ENCODE measurements at regions not wholly inside any gene's neighbourhood (a gene's known extent, or its start where the extent isn't known, plus 50 kb on each side); places are given as distances from the start of the nearest gene placed in this dataset.

DNA sequence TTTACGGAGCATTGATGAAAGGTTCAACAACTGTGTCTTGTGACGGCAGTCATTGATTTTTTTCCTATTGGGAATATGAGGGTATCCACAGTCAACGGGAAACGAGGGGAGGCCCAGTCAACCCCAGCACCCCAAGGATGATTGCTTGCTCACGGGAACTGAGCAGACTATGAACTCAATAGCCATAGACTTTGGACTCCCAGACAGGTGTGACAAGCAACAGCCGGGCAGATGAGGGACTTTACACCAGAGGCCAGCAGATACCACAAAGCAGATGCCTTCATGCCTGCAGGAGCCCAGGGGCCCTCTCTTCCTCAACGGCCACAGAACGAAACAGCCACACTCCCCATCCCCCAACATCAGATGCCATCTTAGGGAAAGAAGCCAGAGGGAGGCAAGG lies 80.3 kb upstream of the FLT1 start:
- no peaks in the 10 kb centered on the region for H3K4me1 ChIP-seq (ENCODE audit: control insufficient read depth, insufficient read depth, low read length)
- no peaks in the 10 kb centered on the region for H3K36me3 ChIP-seq (ENCODE audit: control insufficient read depth in 2 of 2, insufficient read depth in 1 of 2, low read length in 2 of 2)
- no peak overlapping the region for H3K27ac ChIP-seq (ENCODE audit: extremely low read depth, low read depth, low read length)
- CTCF ChIA-PET = no interaction called here
- H3K9me3 ChIP-seq (ENCODE audit: control insufficient read depth, insufficient read depth, low read depth, low read length) = no peaks in the 10 kb centered on the region
- POLR2A ChIA-PET = no interaction called here
- no peak overlapping the region for H3K4me3 ChIP-seq (ENCODE audit: low read depth, low read length)
- no peak for TF ChIP-seq ZNF335 (tag by site-specific recombination; conservative IDR thresholded peaks at IDR 0.05)

DNA sequence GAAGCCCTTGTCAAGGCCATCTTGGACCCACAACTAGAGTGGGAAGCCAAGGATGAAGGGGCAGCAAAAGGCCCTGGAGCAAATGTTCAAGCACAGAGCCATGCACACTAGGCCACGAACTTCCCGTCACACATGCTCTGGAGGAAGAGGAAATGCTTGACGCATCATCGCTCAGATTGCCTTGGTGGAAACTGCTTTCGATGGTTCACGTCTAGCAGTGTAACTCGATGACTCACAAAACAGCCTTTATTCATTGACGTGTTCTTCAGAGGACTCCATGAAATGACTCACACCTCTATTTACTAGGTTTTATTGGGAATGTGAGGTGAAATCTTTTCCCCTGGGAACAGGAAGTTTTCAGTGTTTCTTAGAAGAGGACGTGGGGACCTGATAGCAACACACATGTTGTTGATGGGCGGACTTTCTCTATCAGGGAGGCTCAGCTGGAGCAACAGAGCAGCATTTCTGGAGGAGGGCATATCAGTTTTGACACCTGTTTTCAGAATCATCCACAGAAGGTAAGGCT lies 79.8 kb upstream of the FLT1 start:
- CTCF ChIA-PET = no interaction called here
- TF ChIP-seq ZNF555 (tag by site-specific recombination; conservative IDR thresholded peaks at IDR 0.05) = no peak
- TF ChIP-seq, protein P1, sequence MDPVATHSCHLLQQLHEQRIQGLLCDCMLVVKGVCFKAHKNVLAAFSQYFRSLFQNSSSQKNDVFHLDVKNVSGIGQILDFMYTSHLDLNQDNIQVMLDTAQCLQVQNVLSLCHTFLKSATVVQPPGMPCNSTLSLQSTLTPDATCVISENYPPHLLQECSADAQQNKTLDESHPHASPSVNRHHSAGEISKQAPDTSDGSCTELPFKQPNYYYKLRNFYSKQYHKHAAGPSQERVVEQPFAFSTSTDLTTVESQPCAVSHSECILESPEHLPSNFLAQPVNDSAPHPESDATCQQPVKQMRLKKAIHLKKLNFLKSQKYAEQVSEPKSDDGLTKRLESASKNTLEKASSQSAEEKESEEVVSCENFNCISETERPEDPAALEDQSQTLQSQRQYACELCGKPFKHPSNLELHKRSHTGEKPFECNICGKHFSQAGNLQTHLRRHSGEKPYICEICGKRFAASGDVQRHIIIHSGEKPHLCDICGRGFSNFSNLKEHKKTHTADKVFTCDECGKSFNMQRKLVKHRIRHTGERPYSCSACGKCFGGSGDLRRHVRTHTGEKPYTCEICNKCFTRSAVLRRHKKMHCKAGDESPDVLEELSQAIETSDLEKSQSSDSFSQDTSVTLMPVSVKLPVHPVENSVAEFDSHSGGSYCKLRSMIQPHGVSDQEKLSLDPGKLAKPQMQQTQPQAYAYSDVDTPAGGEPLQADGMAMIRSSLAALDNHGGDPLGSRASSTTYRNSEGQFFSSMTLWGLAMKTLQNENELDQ (tag by site-specific recombination; IDR thresholded peaks at IDR 0.05; ENCODE audit: low read depth) = no peak
- TF ChIP-seq ZNF335 (tag by site-specific recombination; conservative IDR thresholded peaks at IDR 0.05) = no peak
- TF ChIP-seq ZNF2 (tag by site-specific recombination; IDR thresholded peaks at IDR 0.05) = no peak
- TF ChIP-seq, protein P2, sequence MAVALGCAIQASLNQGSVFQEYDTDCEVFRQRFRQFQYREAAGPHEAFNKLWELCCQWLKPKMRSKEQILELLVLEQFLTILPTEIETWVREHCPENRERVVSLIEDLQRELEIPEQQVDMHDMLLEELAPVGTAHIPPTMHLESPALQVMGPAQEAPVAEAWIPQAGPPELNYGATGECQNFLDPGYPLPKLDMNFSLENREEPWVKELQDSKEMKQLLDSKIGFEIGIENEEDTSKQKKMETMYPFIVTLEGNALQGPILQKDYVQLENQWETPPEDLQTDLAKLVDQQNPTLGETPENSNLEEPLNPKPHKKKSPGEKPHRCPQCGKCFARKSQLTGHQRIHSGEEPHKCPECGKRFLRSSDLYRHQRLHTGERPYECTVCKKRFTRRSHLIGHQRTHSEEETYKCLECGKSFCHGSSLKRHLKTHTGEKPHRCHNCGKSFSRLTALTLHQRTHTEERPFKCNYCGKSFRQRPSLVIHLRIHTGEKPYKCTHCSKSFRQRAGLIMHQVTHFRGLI (tag by site-specific recombination; IDR thresholded peaks at IDR 0.05) = no peak
- TF ChIP-seq ZNF501 (tag by site-specific recombination; IDR thresholded peaks at IDR 0.05) = no peak
- TF ChIP-seq ZNF19 (tag by site-specific recombination; IDR thresholded peaks at IDR 0.05; ENCODE audit: low read depth) = no peak
- TF ChIP-seq, protein P3, sequence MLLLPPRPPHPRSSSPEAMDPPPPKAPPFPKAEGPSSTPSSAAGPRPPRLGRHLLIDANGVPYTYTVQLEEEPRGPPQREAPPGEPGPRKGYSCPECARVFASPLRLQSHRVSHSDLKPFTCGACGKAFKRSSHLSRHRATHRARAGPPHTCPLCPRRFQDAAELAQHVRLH (tag by site-specific recombination; IDR thresholded peaks at IDR 0.05) = no peak
- no peak for TF ChIP-seq ZNF530 (tag by site-specific recombination; IDR thresholded peaks at IDR 0.05; ENCODE audit: low read depth)
- no peak for TF ChIP-seq ZNF274 (IDR thresholded peaks at IDR 0.05; ENCODE audit: low read length)
- TF ChIP-seq ZNF274 (tag by site-specific recombination; IDR thresholded peaks at IDR 0.05; ENCODE audit: borderline replicate concordance) = no peak
- no peak for TF ChIP-seq ZFP3 (tag by site-specific recombination; IDR thresholded peaks at IDR 0.05; ENCODE audit: low read depth)
- no peak for TF ChIP-seq ZNF664 (tag by site-specific recombination; IDR thresholded peaks at IDR 0.05)
- no peak for TF ChIP-seq KLF16 (tag by site-specific recombination; IDR thresholded peaks at IDR 0.05)
- TF ChIP-seq SETDB1 (IDR thresholded peaks at IDR 0.05; ENCODE audit: insufficient read length, low read length) = peak; percentile 37
- TF ChIP-seq SALL2 (tag by site-specific recombination; IDR thresholded peaks at IDR 0.05; ENCODE audit: borderline replicate concordance) = no peak
- TF ChIP-seq GLIS2 (tag by site-specific recombination; IDR thresholded peaks at IDR 0.05) = no peak
- TF ChIP-seq SCRT1 (tag by site-specific recombination; IDR thresholded peaks at IDR 0.05; ENCODE audit: borderline replicate concordance) = no peak
- no peak for TF ChIP-seq OVOL3 (tag by site-specific recombination; IDR thresholded peaks at IDR 0.05)
- TF ChIP-seq, protein P4, sequence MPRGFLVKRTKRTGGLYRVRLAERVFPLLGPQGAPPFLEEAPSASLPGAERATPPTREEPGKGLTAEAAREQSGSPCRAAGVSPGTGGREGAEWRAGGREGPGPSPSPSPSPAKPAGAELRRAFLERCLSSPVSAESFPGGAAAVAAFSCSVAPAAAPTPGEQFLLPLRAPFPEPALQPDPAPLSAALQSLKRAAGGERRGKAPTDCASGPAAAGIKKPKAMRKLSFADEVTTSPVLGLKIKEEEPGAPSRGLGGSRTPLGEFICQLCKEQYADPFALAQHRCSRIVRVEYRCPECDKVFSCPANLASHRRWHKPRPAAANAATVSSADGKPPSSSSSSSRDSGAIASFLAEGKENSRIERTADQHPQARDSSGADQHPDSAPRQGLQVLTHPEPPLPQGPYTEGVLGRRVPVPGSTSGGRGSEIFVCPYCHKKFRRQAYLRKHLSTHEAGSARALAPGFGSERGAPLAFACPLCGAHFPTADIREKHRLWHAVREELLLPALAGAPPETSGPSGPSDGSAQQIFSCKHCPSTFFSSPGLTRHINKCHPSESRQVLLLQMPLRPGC (tag by site-specific recombination; IDR thresholded peaks at IDR 0.05) = 0 out of 2 replicates have a peak, but pooled peaks have one; percentile 24
- peak; percentile 64; the same call in 1 of the 2 replicates for TF ChIP-seq PRDM1 (tag by site-specific recombination; IDR thresholded peaks at IDR 0.05)
- TF ChIP-seq MYNN (tag by site-specific recombination; IDR thresholded peaks at IDR 0.05; ENCODE audit: borderline replicate concordance) = no peak
- no peak for TF ChIP-seq ZNF292 (tag by site-specific recombination; IDR thresholded peaks at IDR 0.05; ENCODE audit: borderline replicate concordance, low read depth)
- no peak for TF ChIP-seq GLI2 (tag by site-specific recombination; IDR thresholded peaks at IDR 0.05; ENCODE audit: borderline replicate concordance, low read depth)
- TF ChIP-seq ZNF366 (tag by site-specific recombination; conservative IDR thresholded peaks at IDR 0.05) = peak; percentile 42; the same call in 1 of the 2 replicates
- no peak for TF ChIP-seq ZNF626 (tag by site-specific recombination; IDR thresholded peaks at IDR 0.05)
- no peak for TF ChIP-seq ZNF155 (tag by site-specific recombination; IDR thresholded peaks at IDR 0.05)
- no peak for TF ChIP-seq OSR2 (tag by site-specific recombination; IDR thresholded peaks at IDR 0.05)
- TF ChIP-seq, protein P5, sequence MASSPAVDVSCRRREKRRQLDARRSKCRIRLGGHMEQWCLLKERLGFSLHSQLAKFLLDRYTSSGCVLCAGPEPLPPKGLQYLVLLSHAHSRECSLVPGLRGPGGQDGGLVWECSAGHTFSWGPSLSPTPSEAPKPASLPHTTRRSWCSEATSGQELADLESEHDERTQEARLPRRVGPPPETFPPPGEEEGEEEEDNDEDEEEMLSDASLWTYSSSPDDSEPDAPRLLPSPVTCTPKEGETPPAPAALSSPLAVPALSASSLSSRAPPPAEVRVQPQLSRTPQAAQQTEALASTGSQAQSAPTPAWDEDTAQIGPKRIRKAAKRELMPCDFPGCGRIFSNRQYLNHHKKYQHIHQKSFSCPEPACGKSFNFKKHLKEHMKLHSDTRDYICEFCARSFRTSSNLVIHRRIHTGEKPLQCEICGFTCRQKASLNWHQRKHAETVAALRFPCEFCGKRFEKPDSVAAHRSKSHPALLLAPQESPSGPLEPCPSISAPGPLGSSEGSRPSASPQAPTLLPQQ (tag by site-specific recombination; IDR thresholded peaks at IDR 0.05) = no peak

More for the DNA sequence above, 79.8 kb upstream of the FLT1 start:
- H3K9me3 ChIP-seq (ENCODE audit: control insufficient read depth, insufficient read depth, low read depth, low read length) = no peaks in the 10 kb centered on the region
- no peak overlapping the region for H3K4me3 ChIP-seq (ENCODE audit: low read depth, low read length)
- POLR2A ChIA-PET = no interaction called here
- no peak overlapping the region for H3K27ac ChIP-seq (ENCODE audit: extremely low read depth, low read depth, low read length)
- no peaks in the 10 kb centered on the region for H3K36me3 ChIP-seq (ENCODE audit: control insufficient read depth in 2 of 2, insufficient read depth in 1 of 2, low read length in 2 of 2)
- H3K4me1 ChIP-seq (ENCODE audit: control insufficient read depth, insufficient read depth, low read length) = no peaks in the 10 kb centered on the region

All from HEK293 (cell line).